Neural cell (in vitro differentiated cells): ENCODE measurements at regions not wholly inside any gene's neighbourhood (a gene's known extent, or its start where the extent isn't known, plus 50 kb on each side); places are given as distances from the start of the nearest gene placed in this dataset.
"Not testable (repeated sequence)": the region's sequence is repeated elsewhere in the genome, so short reads cannot be mapped to it uniquely, and the experiment has no call there.

Experiments used
- H2AFZ ChIP-seq: fragments of 200-600, 300-800 bp; sonication (generic), shearing (Covaris generic); 2 replicates; pipeline ENCODE4 v1.6.0; 2014; ENCODE audit warnings: low read depth, mild to moderate bottlenecking, antibody characterized with exemption, low read length, moderate library complexity
- H3F3A ChIP-seq: fragments of 200-600 bp; shearing (Covaris generic); 2 replicates; pipeline ENCODE4 v1.6.1; 2016; ENCODE audit warnings: mild to moderate bottlenecking, moderate library complexity, mixed read lengths, antibody characterized with exemption, low read length; ENCODE audit not compliant: insufficient read depth, poor library complexity, severe bottlenecking
- H3K27ac ChIP-seq: fragments of 200-600, 300-800 bp; sonication (generic), shearing (Covaris generic); 2 replicates; pipeline ENCODE4 v1.5.1; 2014; ENCODE audit warnings: mild to moderate bottlenecking, low read length, moderate library complexity
- H3K27me3 ChIP-seq: fragments of 300-800, 200-600 bp; sonication (generic), shearing (Covaris generic); 2 replicates; pipeline ENCODE4 v1.6.0; 2014; ENCODE audit warnings: mild to moderate bottlenecking, low read depth, low read length, moderate library complexity; ENCODE audit not compliant: insufficient read depth
- H3K36me3 ChIP-seq: fragments of 300-800, 200-600 bp; sonication (generic), shearing (Covaris generic); 2 replicates; pipeline ENCODE4 v1.5.1; 2014; ENCODE audit warnings: mild to moderate bottlenecking, antibody characterized with exemption, low read length, moderate library complexity; ENCODE audit not compliant: insufficient read depth
- H3K4me2 ChIP-seq: fragments of 300-800, 200-600 bp; sonication (generic), shearing (Covaris generic); 2 replicates; pipeline ENCODE4 v1.6.0; 2014; ENCODE audit warnings: mild to moderate bottlenecking, low read length
- H3K4me3 ChIP-seq: fragments of 300-800, 200-600 bp; sonication (generic), shearing (Covaris generic); 2 replicates; pipeline ENCODE4 v1.5.1; 2014; ENCODE audit warnings: mild to moderate bottlenecking, low read length, moderate library complexity
- H3K79me2 ChIP-seq: fragments of 200-600 bp; shearing (Covaris generic); replicated peaks from 2 replicates; pipeline ENCODE4 v1.6.0; 2014; ENCODE audit warnings: mild to moderate bottlenecking, low read length, moderate library complexity; ENCODE audit not compliant: insufficient read depth
- H3K9ac ChIP-seq: fragments of 300-800, 200-600 bp; sonication (generic), shearing (Covaris generic); 2 replicates; pipeline ENCODE4 v1.6.1; 2016; ENCODE audit warnings: mild to moderate bottlenecking, low read length, mixed read lengths
- H3K9me2 ChIP-seq: fragments of 200-600 bp; shearing (Covaris generic); 2 replicates; pipeline ENCODE4 v1.6.1; 2016; ENCODE audit warnings: mild to moderate bottlenecking, low read length, mixed read lengths; ENCODE audit not compliant: insufficient read depth
- H3K9me3 ChIP-seq: fragments of 200-600, 300-800 bp; sonication (generic), shearing (Covaris generic); 2 replicates; pipeline ENCODE4 v1.6.1; 2016; ENCODE audit warnings: mild to moderate bottlenecking, mixed run types, low read length, moderate library complexity, mixed read lengths
- H4K20me1 ChIP-seq: fragments of 200-600 bp; shearing (Covaris generic); 2 replicates; pipeline ENCODE4 v1.6.1; 2016; ENCODE audit warnings: mild to moderate bottlenecking, mixed run types; ENCODE audit not compliant: insufficient read depth
- EP300 ChIP-seq: fragments of 450-650 bp; conservative IDR thresholded peaks from 2 replicates; pipeline ENCODE4 v1.6.1; 2014; ENCODE audit warnings: antibody characterized with exemption, mild to moderate bottlenecking, moderate library complexity; ENCODE audit not compliant: poor library complexity, severe bottlenecking
- EZH2 ChIP-seq: fragments of 200-600, 300-800 bp; shearing (Covaris generic), sonication (generic); IDR thresholded peaks from 2 replicates; pipeline ENCODE4 v1.6.1; 2014; ENCODE audit warnings: antibody characterized with exemption, low read length, borderline replicate concordance, mild to moderate bottlenecking; ENCODE audit not compliant: insufficient read depth, poor library complexity, severe bottlenecking
- MXI1 ChIP-seq: fragments of 450-650 bp; conservative IDR thresholded peaks from 2 replicates; pipeline ENCODE4 v1.6.1; 2014; ENCODE audit warnings: antibody characterized with exemption, mild to moderate bottlenecking; ENCODE audit not compliant: poor library complexity, severe bottlenecking
- POLR2AphosphoS5 ChIP-seq: IDR thresholded peaks from 2 replicates; pipeline ENCODE4 v1.6.1; 2012
- RAD21 ChIP-seq: fragments of 450-650 bp; conservative IDR thresholded peaks from 2 replicates; pipeline ENCODE4 v1.6.1; 2014; ENCODE audit warnings: antibody characterized with exemption, mild to moderate bottlenecking, moderate library complexity
- SMC3 ChIP-seq: fragments of 450-650 bp; conservative IDR thresholded peaks from 2 replicates; pipeline ENCODE4 v1.6.1; 2014; ENCODE audit warnings: antibody characterized with exemption, mild to moderate bottlenecking, moderate library complexity; ENCODE audit not compliant: poor library complexity
- TAF1 ChIP-seq: IDR thresholded peaks from 2 replicates; pipeline ENCODE4 v1.6.1; 2012; ENCODE audit warnings: low read depth
- TF ChIP-seq, protein P1 (sequence below): fragments of 450-650 bp; IDR thresholded peaks from 2 replicates; pipeline ENCODE4 v1.5.1; 2014; ENCODE audit warnings: antibody characterized with exemption, mild to moderate bottlenecking, moderate library complexity; ENCODE audit not compliant: poor library complexity, severe bottlenecking
- TF ChIP-seq, protein P2 (sequence below): IDR thresholded peaks from 2 replicates; pipeline ENCODE4 v1.6.1; 2012; ENCODE audit warnings: borderline replicate concordance

DNA sequence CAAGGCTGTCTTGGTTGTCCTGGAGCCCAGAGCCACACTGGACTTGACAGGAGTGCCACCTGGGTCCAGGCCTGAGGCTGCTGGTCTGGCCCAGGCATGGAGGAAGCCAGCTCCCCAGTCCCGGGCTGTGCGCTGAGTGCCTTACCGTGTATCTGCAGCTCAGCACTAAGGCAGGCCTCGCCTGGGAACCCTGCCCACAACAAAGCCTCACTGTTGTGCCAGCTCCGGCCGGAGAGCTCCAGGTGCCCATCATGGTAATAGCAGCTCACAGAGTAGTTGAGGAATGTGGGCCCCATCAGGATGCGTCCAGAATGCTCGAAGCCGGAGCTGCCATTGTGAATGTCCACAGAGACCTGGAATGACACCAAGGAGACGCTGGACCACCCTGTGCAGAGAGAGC lies 72.2 kb downstream of the RMI2 start:
- TF ChIP-seq POLR2AphosphoS5 (no peak), MXI1 (no peak), EP300 (no peak), TAF1 (no peak), EZH2 (no peak), RAD21 (no peak), SMC3 (no peak)
- TF ChIP-seq, protein P1, sequence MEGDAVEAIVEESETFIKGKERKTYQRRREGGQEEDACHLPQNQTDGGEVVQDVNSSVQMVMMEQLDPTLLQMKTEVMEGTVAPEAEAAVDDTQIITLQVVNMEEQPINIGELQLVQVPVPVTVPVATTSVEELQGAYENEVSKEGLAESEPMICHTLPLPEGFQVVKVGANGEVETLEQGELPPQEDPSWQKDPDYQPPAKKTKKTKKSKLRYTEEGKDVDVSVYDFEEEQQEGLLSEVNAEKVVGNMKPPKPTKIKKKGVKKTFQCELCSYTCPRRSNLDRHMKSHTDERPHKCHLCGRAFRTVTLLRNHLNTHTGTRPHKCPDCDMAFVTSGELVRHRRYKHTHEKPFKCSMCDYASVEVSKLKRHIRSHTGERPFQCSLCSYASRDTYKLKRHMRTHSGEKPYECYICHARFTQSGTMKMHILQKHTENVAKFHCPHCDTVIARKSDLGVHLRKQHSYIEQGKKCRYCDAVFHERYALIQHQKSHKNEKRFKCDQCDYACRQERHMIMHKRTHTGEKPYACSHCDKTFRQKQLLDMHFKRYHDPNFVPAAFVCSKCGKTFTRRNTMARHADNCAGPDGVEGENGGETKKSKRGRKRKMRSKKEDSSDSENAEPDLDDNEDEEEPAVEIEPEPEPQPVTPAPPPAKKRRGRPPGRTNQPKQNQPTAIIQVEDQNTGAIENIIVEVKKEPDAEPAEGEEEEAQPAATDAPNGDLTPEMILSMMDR = no peak
- TF ChIP-seq, protein P2, sequence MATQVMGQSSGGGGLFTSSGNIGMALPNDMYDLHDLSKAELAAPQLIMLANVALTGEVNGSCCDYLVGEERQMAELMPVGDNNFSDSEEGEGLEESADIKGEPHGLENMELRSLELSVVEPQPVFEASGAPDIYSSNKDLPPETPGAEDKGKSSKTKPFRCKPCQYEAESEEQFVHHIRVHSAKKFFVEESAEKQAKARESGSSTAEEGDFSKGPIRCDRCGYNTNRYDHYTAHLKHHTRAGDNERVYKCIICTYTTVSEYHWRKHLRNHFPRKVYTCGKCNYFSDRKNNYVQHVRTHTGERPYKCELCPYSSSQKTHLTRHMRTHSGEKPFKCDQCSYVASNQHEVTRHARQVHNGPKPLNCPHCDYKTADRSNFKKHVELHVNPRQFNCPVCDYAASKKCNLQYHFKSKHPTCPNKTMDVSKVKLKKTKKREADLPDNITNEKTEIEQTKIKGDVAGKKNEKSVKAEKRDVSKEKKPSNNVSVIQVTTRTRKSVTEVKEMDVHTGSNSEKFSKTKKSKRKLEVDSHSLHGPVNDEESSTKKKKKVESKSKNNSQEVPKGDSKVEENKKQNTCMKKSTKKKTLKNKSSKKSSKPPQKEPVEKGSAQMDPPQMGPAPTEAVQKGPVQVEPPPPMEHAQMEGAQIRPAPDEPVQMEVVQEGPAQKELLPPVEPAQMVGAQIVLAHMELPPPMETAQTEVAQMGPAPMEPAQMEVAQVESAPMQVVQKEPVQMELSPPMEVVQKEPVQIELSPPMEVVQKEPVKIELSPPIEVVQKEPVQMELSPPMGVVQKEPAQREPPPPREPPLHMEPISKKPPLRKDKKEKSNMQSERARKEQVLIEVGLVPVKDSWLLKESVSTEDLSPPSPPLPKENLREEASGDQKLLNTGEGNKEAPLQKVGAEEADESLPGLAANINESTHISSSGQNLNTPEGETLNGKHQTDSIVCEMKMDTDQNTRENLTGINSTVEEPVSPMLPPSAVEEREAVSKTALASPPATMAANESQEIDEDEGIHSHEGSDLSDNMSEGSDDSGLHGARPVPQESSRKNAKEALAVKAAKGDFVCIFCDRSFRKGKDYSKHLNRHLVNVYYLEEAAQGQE = no peak
- Histone ChIP-seq H3K4me3 (no peak overlapping the region), H3K27ac (no peak overlapping the region), H3K4me2 (no peak overlapping the region), H3K9me3 (no peaks in the 10 kb centered on the region), H3K36me3 (no peaks in the 10 kb centered on the region), H3K9me2 (no peaks in the 10 kb centered on the region), H3K79me2 (no peaks in the 10 kb centered on the region), H4K20me1 (no peaks in the 10 kb centered on the region), H3F3A (no peaks in the 10 kb centered on the region), H2AFZ (no peak overlapping the region), H3K9ac (no peak overlapping the region), H3K27me3 (no peaks in the 10 kb centered on the region)

DNA sequence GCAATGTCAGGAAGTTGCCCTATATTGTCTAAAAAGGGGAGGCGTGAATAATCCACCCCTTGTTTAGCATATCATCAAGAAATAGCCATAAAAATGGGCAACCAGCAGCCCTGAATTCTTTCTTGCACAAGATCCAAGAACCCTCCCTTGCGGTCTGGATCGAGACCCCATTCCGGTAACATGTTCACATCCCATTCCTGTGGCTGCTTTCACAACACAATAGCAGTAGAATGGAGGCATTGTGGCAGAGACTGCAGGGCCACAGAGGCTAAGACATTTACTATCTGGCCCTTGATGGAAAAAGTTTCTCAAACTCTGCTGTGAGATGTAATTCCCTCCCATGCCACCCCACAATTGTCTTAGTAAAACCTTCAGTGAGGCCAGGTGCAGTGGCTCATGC lies 73.2 kb downstream of the RMI2 start:
- H3K4me3 ChIP-seq = no peak overlapping the region
- no peaks in the 10 kb centered on the region for H3K9me3 ChIP-seq
- no peaks in the 10 kb centered on the region for H3K79me2 ChIP-seq
- H3K9ac ChIP-seq = no peak overlapping the region
- no peak overlapping the region for H2AFZ ChIP-seq
- H3K4me2 ChIP-seq = no peak overlapping the region
- no peaks in the 10 kb centered on the region for H3K27me3 ChIP-seq
- H3K9me2 ChIP-seq = no peaks in the 10 kb centered on the region
- no peaks in the 10 kb centered on the region for H4K20me1 ChIP-seq
- no peaks in the 10 kb centered on the region for H3K36me3 ChIP-seq
- no peak overlapping the region for H3K27ac ChIP-seq
- H3F3A ChIP-seq = no peaks in the 10 kb centered on the region
- TF ChIP-seq POLR2AphosphoS5 (no peak), TAF1 (no peak), EP300 (no peak), SMC3 (no peak), MXI1 (no peak), RAD21 (no peak), EZH2 (no peak)
- TF ChIP-seq, protein P2 = no peak
- TF ChIP-seq, protein P1 = no peak

DNA sequence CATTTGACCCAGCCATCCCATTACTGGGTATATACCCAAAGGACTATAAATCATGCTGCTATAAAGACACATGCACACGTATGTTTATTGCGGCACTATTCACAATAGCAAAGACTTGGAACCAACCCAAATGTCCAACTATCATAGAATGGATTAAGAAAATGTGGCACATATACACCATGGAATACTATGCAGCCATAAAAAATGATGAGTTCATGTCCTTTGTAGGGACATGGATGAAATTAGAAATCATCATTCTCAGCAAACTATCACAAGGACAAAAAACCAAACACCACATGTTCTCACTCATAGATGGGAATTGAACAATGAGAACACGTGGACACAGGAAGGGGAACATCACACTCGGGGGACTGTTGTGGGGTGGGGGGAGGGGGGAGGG lies 74.8 kb downstream of the RMI2 start:
- H2AFZ ChIP-seq, H3K4me3 ChIP-seq, H3K36me3 ChIP-seq, H3K4me2 ChIP-seq, H3F3A ChIP-seq, H3K79me2 ChIP-seq, H4K20me1 ChIP-seq, H3K27me3 ChIP-seq, H3K9me3 ChIP-seq, H3K9me2 ChIP-seq, H3K9ac ChIP-seq, H3K27ac ChIP-seq: not testable (repeated sequence)
